HCT116 (cell line): ENCODE measurements at regions not wholly inside any gene's neighbourhood (a gene's known extent, or its start where the extent isn't known, plus 50 kb on each side); places are given as distances from the start of the nearest gene placed in this dataset.

Source experiments
- ATAC-seq: fragments of 200-7000 bp; cut with Tn5 transposase; 2 replicates; pipeline ENCODE4 v1.9.1; 2020; ENCODE audit warnings: mild to moderate bottlenecking, moderate library complexity
- BruUV-seq: library from RNA; stranded (reverse); fragments of 400-500 nt; replicated peaks from 2 replicates; lab custom pipeline; 2021; lab: Mats Ljungman, UMichigan
- CTCF ChIA-PET: fragments of 300-600 bp; sonication (Branson Sonifier 250); formaldehyde crosslinking; loops from one replicate; lab custom pipeline; 2021; ENCODE audit warnings: antibody characterized with exemption; lab: Charles Lee
- POLR2A ChIA-PET: fragments of 300-600, 350-600 bp; sonication (Branson Sonifier 250); formaldehyde crosslinking; loops from one replicate; lab custom pipeline; 2021; ENCODE audit warnings: antibody characterized with exemption; lab: Charles Lee
- RAD21 ChIA-PET, 2 experiments: fragments of 300-600 bp; sonication (Branson Sonifier 250); formaldehyde crosslinking; loops; one replicate each; lab custom pipeline; 2023; ENCODE audit warnings: low total read pairs in 2 of 2; ENCODE audit not compliant: uncharacterized antibody in 2 of 2, unreplicated experiment in 2 of 2, low non-redundant PET in 1 of 2; lab: Charles Lee
- DNase-seq: peaks from one replicate; pipeline ENCODE4 v3.0.0-alpha.2; 2010; ENCODE audit warnings: low read depth, low spot score
- H2AFZ ChIP-seq: fragments of 200-600 bp; shearing (Covaris generic), sonication (generic); 2 replicates; pipeline ENCODE4 v1.6.1; 2017; ENCODE audit warnings: low read depth, mixed run types, mixed read lengths, antibody characterized with exemption, low read length; ENCODE audit not compliant: poor library complexity, severe bottlenecking
- H3K27ac ChIP-seq: 2 replicates; pipeline ENCODE4 v1.5.1; 2012; ENCODE audit warnings: low read depth, low read length
- H3K27me3 ChIP-seq: fragments of 200-600 bp; sonication (generic); 2 replicates; pipeline ENCODE4 v1.6.1; 2016; ENCODE audit warnings: mixed run types, low read length, mixed read lengths; ENCODE audit not compliant: insufficient read depth
- H3K36me3 ChIP-seq, 2 experiments: fragments of 200-500 bp in 1 of 2; fragments of 200-600 bp in 1 of 2; sonication (Bioruptor generic) in 1 of 2; sonication (generic) in 1 of 2; 2 replicates each; pipeline versions ENCODE4 v1.5.1 to v1.6.1; 2014 to 2016; ENCODE audit warnings: low read length in 2 of 2, inconsistent platforms in 1 of 2, mixed read lengths in 1 of 2, mixed run types in 1 of 2; ENCODE audit not compliant: insufficient read depth in 2 of 2, control insufficient read depth in 1 of 2
- H3K4me1 ChIP-seq, 2 experiments: fragments of 200-600 bp in 1 of 2; sonication (generic) in 1 of 2; 2 replicates each; pipeline versions ENCODE4 v1.5.1 to v1.6.1; 2012 to 2017; ENCODE audit warnings: low read length in 2 of 2, inconsistent platforms in 1 of 2, mild to moderate bottlenecking in 1 of 2, mixed read lengths in 1 of 2, mixed run types in 1 of 2, moderate library complexity in 1 of 2; ENCODE audit not compliant: insufficient read depth in 2 of 2, control insufficient read depth in 1 of 2
- H3K4me2 ChIP-seq: fragments of 200-600 bp; sonication (generic); 2 replicates; pipeline ENCODE4 v1.6.1; 2017; ENCODE audit warnings: mixed run types, low read length, mixed read lengths
- H3K4me3 ChIP-seq, 2 experiments: fragments of 200-600 bp in 1 of 2; sonication (generic) in 1 of 2; replicated peaks in 1 of 2; 2 replicates each; pipeline ENCODE4 v1.5.1; 2011 to 2016; ENCODE audit warnings: low read length in 2 of 2, control low read depth in 1 of 2, low read depth in 1 of 2, mild to moderate bottlenecking in 1 of 2, mixed read lengths in 1 of 2, mixed run types in 1 of 2
- H3K79me2 ChIP-seq: fragments of 200-600 bp; sonication (generic); 2 replicates; pipeline ENCODE4 v1.6.1; 2017; ENCODE audit warnings: mild to moderate bottlenecking, mixed run types, low read length, moderate library complexity, mixed read lengths; ENCODE audit not compliant: insufficient read depth
- H3K9ac ChIP-seq: fragments of 200-600 bp; sonication (generic); 2 replicates; pipeline ENCODE4 v1.6.1; 2016; ENCODE audit warnings: low read length, mixed read lengths
- H3K9me2 ChIP-seq: fragments of 200-600 bp; sonication (generic), shearing (Covaris generic); 2 replicates; pipeline ENCODE4 v1.6.1; 2017; ENCODE audit warnings: mixed run types, mild to moderate bottlenecking, moderate library complexity; ENCODE audit not compliant: insufficient read depth
- H3K9me3 ChIP-seq, 2 experiments: fragments of 200-500 bp in 1 of 2; fragments of 200-600 bp in 1 of 2; sonication (Bioruptor generic) in 1 of 2; sonication (generic) in 1 of 2; 2 replicates each; pipeline ENCODE4 v1.6.1; 2014 to 2017; ENCODE audit warnings: low read length in 2 of 2, mixed read lengths in 2 of 2, inconsistent platforms in 1 of 2, low read depth in 1 of 2, mild to moderate bottlenecking in 1 of 2, mixed run types in 1 of 2, moderate library complexity in 1 of 2; ENCODE audit not compliant: control insufficient read depth in 1 of 2, insufficient read depth in 1 of 2
- H4K20me1 ChIP-seq: fragments of 200-600 bp; sonication (generic), shearing (Covaris generic); 2 replicates; pipeline ENCODE4 v1.6.1; 2017; ENCODE audit warnings: mixed run types, mild to moderate bottlenecking, moderate library complexity; ENCODE audit not compliant: insufficient read depth
- CBX3 ChIP-seq: IDR thresholded peaks from 2 replicates; pipeline ENCODE4 v1.6.1; 2012; ENCODE audit warnings: low read depth
- CEBPB ChIP-seq: IDR thresholded peaks from 2 replicates; pipeline ENCODE4 v1.6.1; 2012; ENCODE audit warnings: low read depth
- EGR1 ChIP-seq: IDR thresholded peaks from 2 replicates; pipeline ENCODE4 v1.6.1; 2012; ENCODE audit warnings: low read depth
- ELF1 ChIP-seq: IDR thresholded peaks from 2 replicates; pipeline ENCODE4 v1.6.1; 2012; ENCODE audit warnings: low read depth, borderline replicate concordance
- EZH2 ChIP-seq: fragments of 200-600 bp; sonication (generic); IDR thresholded peaks from 2 replicates; pipeline ENCODE4 v1.6.1; 2017; ENCODE audit warnings: antibody characterized with exemption, mixed run types
- FOSL1 ChIP-seq: IDR thresholded peaks from 2 replicates; pipeline ENCODE4 v1.6.1; 2012; ENCODE audit warnings: low read depth
- JUND ChIP-seq: IDR thresholded peaks from 2 replicates; pipeline ENCODE4 v1.6.1; 2012
- MAX ChIP-seq: IDR thresholded peaks from 2 replicates; pipeline ENCODE4 v1.6.1; 2012
- POLR2A ChIP-seq: IDR thresholded peaks from 2 replicates; pipeline ENCODE4 v1.7.0; 2011; ENCODE audit warnings: borderline replicate concordance; ENCODE audit not compliant: insufficient read depth, insufficient read length; ENCODE audit errors: extremely low read depth
- SIN3A ChIP-seq: IDR thresholded peaks from 2 replicates; pipeline ENCODE4 v1.6.1; 2012; ENCODE audit warnings: low read depth
- SP1 ChIP-seq: IDR thresholded peaks from 2 replicates; pipeline ENCODE4 v1.6.1; 2012; ENCODE audit warnings: low read depth
- SRF ChIP-seq: IDR thresholded peaks from 2 replicates; pipeline ENCODE4 v1.6.1; 2012; ENCODE audit warnings: low read depth
- YY1 ChIP-seq: IDR thresholded peaks from 2 replicates; pipeline ENCODE4 v1.6.1; 2011; ENCODE audit warnings: low read length, low read depth, moderate library complexity, mild to moderate bottlenecking; ENCODE audit not compliant: insufficient replicate concordance; ENCODE audit errors: extremely low read depth
- ZFX ChIP-seq: fragments of 450-650 bp; IDR thresholded peaks from 2 replicates; pipeline ENCODE4 v1.6.1; 2017
- ZNF274 ChIP-seq: fragments of 200-500 bp; sonication (Bioruptor generic); IDR thresholded peaks from 2 replicates; pipeline ENCODE4 v1.6.1; 2014; ENCODE audit warnings: mild to moderate bottlenecking, low read depth, low read length, inconsistent platforms
- intact Hi-C: fragments of 100-400 bp; cut with micrococcal nuclease; formaldehyde crosslinking; loops from 2 replicates; pipeline ENCODE4 v1.10.0; 2022
- TF ChIP-seq, protein P1 (sequence below): IDR thresholded peaks from 2 replicates; pipeline ENCODE4 v1.6.1; 2012
- TF ChIP-seq, protein P2 (sequence below): IDR thresholded peaks from 2 replicates; pipeline ENCODE4 v1.6.1; 2012; ENCODE audit warnings: low read depth

DNA sequence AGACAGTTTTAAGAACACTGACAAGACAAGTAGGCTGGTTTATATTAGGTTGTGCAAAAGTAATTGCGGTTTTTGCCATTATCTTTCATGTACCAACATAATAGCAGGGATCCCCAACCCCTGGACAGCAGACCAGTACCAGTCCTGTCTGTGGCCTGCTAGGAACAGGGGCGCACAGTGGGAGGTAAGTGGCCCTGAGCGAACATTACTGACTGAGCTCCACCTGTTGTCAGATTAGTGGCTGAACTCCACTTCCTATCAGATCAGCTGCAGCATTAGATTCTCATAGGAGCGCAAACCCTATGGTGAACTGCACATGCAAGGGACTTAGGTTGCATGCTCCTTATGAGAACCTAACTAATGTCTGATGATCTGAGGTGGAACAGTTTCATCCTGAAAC, 921.9 kb downstream of the CCDC85A start:
- POLR2A ChIA-PET: no interaction called here
- no peaks in the 10 kb centered on the region for H3K9me3 ChIP-seq
- CTCF ChIA-PET: no interaction called here
- RAD21 ChIA-PET: no interaction called here
- intact Hi-C loops: loop anchor here (2.0 kb wide), 1 partner anchor 17 kb away; no protein-coding TSS in a partner anchor
- no peak overlapping the region for H3K27ac ChIP-seq
- no peak overlapping the region for H2AFZ ChIP-seq
- TF ChIP-seq, protein P1, sequence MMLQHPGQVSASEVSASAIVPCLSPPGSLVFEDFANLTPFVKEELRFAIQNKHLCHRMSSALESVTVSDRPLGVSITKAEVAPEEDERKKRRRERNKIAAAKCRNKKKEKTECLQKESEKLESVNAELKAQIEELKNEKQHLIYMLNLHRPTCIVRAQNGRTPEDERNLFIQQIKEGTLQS: no peak
- no peak for TF ChIP-seq EGR1
- TF ChIP-seq YY1: no peak
- no peak for TF ChIP-seq ZNF274
- TF ChIP-seq SRF: no peak
- no peak for TF ChIP-seq SIN3A
- TF ChIP-seq JUND: no peak
- no peak for TF ChIP-seq CEBPB
- no peak for TF ChIP-seq CBX3
- TF ChIP-seq POLR2A: no peak
- no peak for TF ChIP-seq EZH2
- BruUV-seq: no TSS peak
- H3K79me2 ChIP-seq: no peaks in the 10 kb centered on the region
- no peaks in the 10 kb centered on the region for H3K27me3 ChIP-seq
- no peak for DNase-seq
- no peaks in the 10 kb centered on the region for H4K20me1 ChIP-seq
- no peak overlapping the region for H3K4me3 ChIP-seq
- no peak overlapping the region for H3K4me2 ChIP-seq
- ATAC-seq: no peak
- no peaks in the 10 kb centered on the region for H3K4me1 ChIP-seq
- no peaks in the 10 kb centered on the region for H3K9me2 ChIP-seq
- H3K9ac ChIP-seq: no peak overlapping the region
- H3K36me3 ChIP-seq: no peaks in the 10 kb centered on the region

- DNase-seq: no peak
- TF ChIP-seq ELF1 (no peak), YY1 (no peak), EZH2 (no peak), ZNF274 (no peak), MAX (no peak), ZFX (no peak), POLR2A (no peak), SIN3A (no peak), EGR1 (no peak), FOSL1 (no peak), SP1 (no peak)
- TF ChIP-seq, protein P2, sequence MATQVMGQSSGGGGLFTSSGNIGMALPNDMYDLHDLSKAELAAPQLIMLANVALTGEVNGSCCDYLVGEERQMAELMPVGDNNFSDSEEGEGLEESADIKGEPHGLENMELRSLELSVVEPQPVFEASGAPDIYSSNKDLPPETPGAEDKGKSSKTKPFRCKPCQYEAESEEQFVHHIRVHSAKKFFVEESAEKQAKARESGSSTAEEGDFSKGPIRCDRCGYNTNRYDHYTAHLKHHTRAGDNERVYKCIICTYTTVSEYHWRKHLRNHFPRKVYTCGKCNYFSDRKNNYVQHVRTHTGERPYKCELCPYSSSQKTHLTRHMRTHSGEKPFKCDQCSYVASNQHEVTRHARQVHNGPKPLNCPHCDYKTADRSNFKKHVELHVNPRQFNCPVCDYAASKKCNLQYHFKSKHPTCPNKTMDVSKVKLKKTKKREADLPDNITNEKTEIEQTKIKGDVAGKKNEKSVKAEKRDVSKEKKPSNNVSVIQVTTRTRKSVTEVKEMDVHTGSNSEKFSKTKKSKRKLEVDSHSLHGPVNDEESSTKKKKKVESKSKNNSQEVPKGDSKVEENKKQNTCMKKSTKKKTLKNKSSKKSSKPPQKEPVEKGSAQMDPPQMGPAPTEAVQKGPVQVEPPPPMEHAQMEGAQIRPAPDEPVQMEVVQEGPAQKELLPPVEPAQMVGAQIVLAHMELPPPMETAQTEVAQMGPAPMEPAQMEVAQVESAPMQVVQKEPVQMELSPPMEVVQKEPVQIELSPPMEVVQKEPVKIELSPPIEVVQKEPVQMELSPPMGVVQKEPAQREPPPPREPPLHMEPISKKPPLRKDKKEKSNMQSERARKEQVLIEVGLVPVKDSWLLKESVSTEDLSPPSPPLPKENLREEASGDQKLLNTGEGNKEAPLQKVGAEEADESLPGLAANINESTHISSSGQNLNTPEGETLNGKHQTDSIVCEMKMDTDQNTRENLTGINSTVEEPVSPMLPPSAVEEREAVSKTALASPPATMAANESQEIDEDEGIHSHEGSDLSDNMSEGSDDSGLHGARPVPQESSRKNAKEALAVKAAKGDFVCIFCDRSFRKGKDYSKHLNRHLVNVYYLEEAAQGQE: no peak
Measured at GRCh38 chr2:57107353-57107752, 923.6 kb downstream of the CCDC85A start.

More at GRCh38 chr2:57107353-57107752, 923.6 kb downstream of the CCDC85A start:
- intact Hi-C loops: no loop called here
- no peak overlapping the region for H3K4me3 ChIP-seq
- H3K9ac ChIP-seq: no peak overlapping the region
- ChIA-PET RAD21 (no interaction called here), CTCF (no interaction called here), POLR2A (no interaction called here)
- no peaks in the 10 kb centered on the region for H3K9me3 ChIP-seq
- H3K9me2 ChIP-seq: no peaks in the 10 kb centered on the region
- no peak overlapping the region for H3K4me2 ChIP-seq
- H4K20me1 ChIP-seq: no peaks in the 10 kb centered on the region
- no peak overlapping the region for H3K27ac ChIP-seq
- H3K36me3 ChIP-seq: no peaks in the 10 kb centered on the region
- no peaks in the 10 kb centered on the region for H3K79me2 ChIP-seq
- H2AFZ ChIP-seq: no peak overlapping the region
- no TSS peak for BruUV-seq
- ATAC-seq: no peak
- H3K4me1 ChIP-seq: no peaks in the 10 kb centered on the region
- no peaks in the 10 kb centered on the region for H3K27me3 ChIP-seq
